Mesodermal cell (in vitro differentiated cells): ENCODE measurements at regions not wholly inside any gene's neighbourhood (a gene's known extent, or its start where the extent isn't known, plus 50 kb on each side); places are given as distances from the start of the nearest gene placed in this dataset.

Experiments
- H3K27ac ChIP-seq: 2 replicates; pipeline ENCODE4 v1.7.0; 2013; ENCODE audit warnings: mild to moderate bottlenecking, low read depth, low read length, moderate library complexity; ENCODE audit not compliant: severe bottlenecking
- H3K36me3 ChIP-seq: 2 replicates; pipeline ENCODE4 v1.7.1; 2013; ENCODE audit warnings: mild to moderate bottlenecking, low read length, moderate library complexity; ENCODE audit not compliant: control insufficient read depth, insufficient read depth
- H3K4me1 ChIP-seq: one replicate; pipeline ENCODE4 v1.7.1; 2013; ENCODE audit warnings: mild to moderate bottlenecking, low read length; ENCODE audit not compliant: insufficient read depth, control insufficient read depth, poor library complexity, severe bottlenecking
- H3K4me3 ChIP-seq: 2 replicates; pipeline ENCODE4 v1.7.0; 2013; ENCODE audit warnings: low read length, control low read depth, mild to moderate bottlenecking; ENCODE audit not compliant: insufficient read depth, poor library complexity, severe bottlenecking; ENCODE audit errors: extremely low read depth
- H3K9me3 ChIP-seq: 2 replicates; pipeline ENCODE4 v1.7.1; 2013; ENCODE audit warnings: mild to moderate bottlenecking, low read length, moderate library complexity; ENCODE audit not compliant: control insufficient read depth
- WGBS, 2 experiments: methylation state at CpG; one replicate each; pipeline ENCODE4 v1.1.5; 2013; ENCODE audit warnings: missing lambda C conversion rate in 2 of 2; ENCODE audit not compliant: insufficient coverage in 2 of 2; 5-methylcytosine and 5-hydroxymethylcytosine counted together

DNA sequence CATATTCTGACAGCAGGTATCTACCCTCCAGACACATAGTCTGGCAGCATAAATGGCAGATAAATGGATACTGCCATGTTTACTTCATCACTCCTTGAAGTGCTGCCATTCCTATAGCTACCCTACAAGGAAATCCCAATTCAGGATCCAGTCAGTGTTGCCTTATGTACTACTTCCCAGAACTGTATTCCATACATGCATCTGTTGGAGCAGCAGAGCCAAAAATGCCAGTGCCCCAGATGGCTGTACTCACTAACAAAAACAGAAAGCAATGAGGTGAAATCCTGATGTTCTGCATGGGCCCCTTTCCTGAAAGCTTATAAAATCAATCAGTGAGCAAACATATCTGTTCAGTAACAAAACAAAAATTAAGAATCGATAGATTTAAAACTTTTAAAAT, 490.0 kb upstream of the COX7C start:
- Histone ChIP-seq H3K9me3 (no peaks in the 10 kb centered on the region), H3K36me3 (no peaks in the 10 kb centered on the region), H3K4me3 (no peak overlapping the region), H3K4me1 (no peaks in the 10 kb centered on the region), H3K27ac (no peak overlapping the region)
- WGBS, 2 experiments = no CpG with 5 or more reads among the region's 1 CpG

GRCh38 chr5:86129009-86129408, 488.7 kb upstream of the COX7C start:
- no peaks in the 10 kb centered on the region for H3K9me3 ChIP-seq
- no peaks in the 10 kb centered on the region for H3K4me1 ChIP-seq
- H3K36me3 ChIP-seq = no peaks in the 10 kb centered on the region
- no peak overlapping the region for H3K27ac ChIP-seq
- no peak overlapping the region for H3K4me3 ChIP-seq

DNA sequence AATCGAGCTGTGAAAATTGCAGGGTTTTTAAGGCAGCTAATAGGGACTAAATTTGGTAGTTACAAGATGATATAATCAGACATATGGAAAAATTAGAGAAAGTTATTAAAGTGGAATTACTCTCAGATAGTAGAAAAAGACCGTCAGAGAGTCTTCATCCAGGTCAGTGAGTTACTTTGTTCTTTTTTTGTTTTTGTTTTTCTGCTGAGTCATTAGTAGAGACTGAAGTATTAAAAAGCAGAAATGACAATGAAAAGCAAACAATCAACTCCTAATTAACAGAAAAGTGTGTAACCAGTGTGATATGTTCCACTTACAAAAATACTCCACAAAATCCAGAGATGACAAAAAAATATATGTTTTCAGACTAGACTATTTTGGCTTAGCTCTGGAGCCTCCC, 480.4 kb upstream of the COX7C start:
- no peak overlapping the region for H3K27ac ChIP-seq
- 80 to 88% methylated on average over 1 of the region's 2 CpGs for WGBS, 2 experiments
- no peaks in the 10 kb centered on the region for H3K9me3 ChIP-seq
- no peaks in the 10 kb centered on the region for H3K4me1 ChIP-seq
- no peaks in the 10 kb centered on the region for H3K36me3 ChIP-seq
- H3K4me3 ChIP-seq = no peak overlapping the region

DNA sequence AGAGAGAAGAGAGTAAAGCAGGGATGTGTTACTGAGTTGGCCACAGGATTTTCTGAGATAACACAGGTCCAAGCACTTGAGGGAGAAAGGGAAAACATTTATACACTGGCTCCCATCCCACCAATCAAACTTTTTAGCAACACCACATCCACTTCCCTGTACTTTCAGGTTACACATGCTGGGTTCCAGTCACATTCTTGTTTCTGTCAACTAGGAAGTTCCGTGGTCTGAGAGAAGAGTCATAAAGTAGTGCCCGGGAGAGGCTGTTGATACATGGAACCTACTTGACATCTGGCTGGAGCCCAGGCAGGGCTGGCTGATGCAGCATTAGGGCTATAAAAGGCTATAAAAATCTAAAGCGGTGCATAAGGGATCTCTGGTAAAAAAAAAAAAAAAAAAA, 473.9 kb upstream of the COX7C start:
- H3K4me3 ChIP-seq = no peak overlapping the region
- 88 to 91% methylated on average over 2 of the region's 3 CpGs for WGBS, 2 experiments
- no peaks in the 10 kb centered on the region for H3K36me3 ChIP-seq
- peaks cover 3% of the 10 kb centered on the region for H3K9me3 ChIP-seq
- H3K4me1 ChIP-seq = no peaks in the 10 kb centered on the region
- H3K27ac ChIP-seq = no peak overlapping the region

- no peaks in the 10 kb centered on the region for H3K36me3 ChIP-seq
- no peaks in the 10 kb centered on the region for H3K9me3 ChIP-seq
- H3K27ac ChIP-seq = no peak overlapping the region
- H3K4me3 ChIP-seq = no peak overlapping the region
- WGBS, 2 experiments = 88 to 100% methylated on average over 1 to 3 of the region's 3 CpGs
- no peaks in the 10 kb centered on the region for H3K4me1 ChIP-seq
Observed at GRCh38 chr5:86152988-86153560, 464.7 kb upstream of the COX7C start.

DNA sequence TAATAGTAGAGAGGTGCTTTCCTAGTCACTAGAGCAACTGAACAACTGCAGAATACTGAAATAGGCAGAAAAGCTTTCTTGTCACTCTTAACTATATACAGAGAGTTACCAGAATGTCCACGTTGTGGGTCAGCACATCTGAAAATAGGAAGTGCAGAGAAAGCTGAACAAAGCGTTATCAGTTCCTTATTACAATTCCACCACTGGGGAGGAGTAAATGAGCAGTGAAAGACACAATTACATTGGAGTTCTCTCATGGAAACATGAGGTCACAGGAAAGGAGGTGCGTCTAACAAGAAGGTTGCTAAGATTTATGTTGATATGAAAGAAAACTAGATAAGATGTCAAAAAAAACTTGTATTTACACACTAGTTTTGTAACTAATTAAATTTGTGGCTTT, 461.9 kb upstream of the COX7C start:
- no peak overlapping the region for H3K27ac ChIP-seq
- H3K36me3 ChIP-seq = no peaks in the 10 kb centered on the region
- WGBS, 2 experiments = no CpG with 5 or more reads among the region's 3 CpGs
- no peak overlapping the region for H3K4me3 ChIP-seq
- no peaks in the 10 kb centered on the region for H3K9me3 ChIP-seq
- no peaks in the 10 kb centered on the region for H3K4me1 ChIP-seq

GRCh38 chr5:86170194-86170593, 447.5 kb upstream of the COX7C start:
- H3K27ac ChIP-seq = no peak overlapping the region

GRCh38 chr5:86175224-86175623, 442.5 kb upstream of the COX7C start:
- Histone ChIP-seq H3K27ac (no peak overlapping the region), H3K4me3 (no peak overlapping the region), H3K9me3 (no peaks in the 10 kb centered on the region), H3K36me3 (no peaks in the 10 kb centered on the region), H3K4me1 (no peaks in the 10 kb centered on the region)
- WGBS, 2 experiments = 38 to 70% methylated on average over 1 of the region's 1 CpG

More at GRCh38 chr5:86170194-86170593, 447.5 kb upstream of the COX7C start:
- H3K9me3 ChIP-seq = no peaks in the 10 kb centered on the region
- H3K4me3 ChIP-seq = no peak overlapping the region
- WGBS, 2 experiments = no CpG with 5 or more reads among the region's 1 CpG
- no peaks in the 10 kb centered on the region for H3K36me3 ChIP-seq
- H3K4me1 ChIP-seq = no peaks in the 10 kb centered on the region

DNA sequence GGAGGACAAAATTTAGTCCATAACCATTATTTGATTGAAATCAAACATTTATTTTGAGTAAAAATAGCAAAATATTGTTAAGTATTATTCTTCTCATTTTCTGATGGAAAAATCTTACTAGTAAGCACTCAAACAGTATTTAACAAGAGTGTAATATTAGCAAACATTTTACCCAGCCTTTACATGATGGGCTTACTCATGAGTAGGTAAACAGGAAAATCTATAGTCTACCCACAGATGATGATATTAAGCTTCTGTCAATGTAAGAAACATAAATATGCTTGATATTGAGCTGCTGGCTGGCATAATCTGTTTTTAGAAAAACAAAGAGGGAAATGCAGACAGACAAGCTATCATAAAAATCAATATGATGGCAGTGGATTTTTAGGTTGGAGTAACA, 418.5 kb upstream of the COX7C start:
- Histone ChIP-seq H3K36me3 (no peaks in the 10 kb centered on the region), H3K9me3 (no peaks in the 10 kb centered on the region), H3K27ac (no peak overlapping the region), H3K4me3 (no peak overlapping the region), H3K4me1 (no peaks in the 10 kb centered on the region)

- Histone ChIP-seq H3K4me1 (no peaks in the 10 kb centered on the region), H3K36me3 (no peaks in the 10 kb centered on the region)
Observed at GRCh38 chr5:86228147-86228546, 389.6 kb upstream of the COX7C start.

GRCh38 chr5:86232246-86232645, 385.5 kb upstream of the COX7C start:
- 88 to 91% methylated on average over 10 to 11 of the region's 11 CpGs for WGBS, 2 experiments
- no peaks in the 10 kb centered on the region for H3K9me3 ChIP-seq

More at GRCh38 chr5:86228147-86228546, 389.6 kb upstream of the COX7C start:
- H3K9me3 ChIP-seq = no peaks in the 10 kb centered on the region
- H3K27ac ChIP-seq = no peak overlapping the region
- no peak overlapping the region for H3K4me3 ChIP-seq

DNA sequence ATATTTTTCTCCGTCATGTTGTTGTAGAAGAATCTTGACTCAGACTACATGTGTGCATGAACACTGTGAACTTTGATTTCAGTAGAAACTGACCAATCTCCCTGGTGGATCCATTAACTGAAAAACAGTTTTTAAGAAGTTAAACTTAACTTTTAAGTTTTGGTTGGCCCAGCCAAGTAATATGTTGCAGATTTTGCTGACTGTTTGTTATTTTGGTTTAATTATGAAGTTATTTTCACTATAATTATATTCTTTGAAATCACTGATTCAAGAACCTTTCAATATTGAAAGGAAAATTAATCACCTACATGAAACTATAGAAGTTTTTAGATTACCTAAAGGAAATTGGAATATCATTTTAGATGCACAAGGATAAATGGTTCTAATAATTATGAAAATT, 373.6 kb upstream of the COX7C start:
- H3K9me3 ChIP-seq = no peaks in the 10 kb centered on the region
- no peak overlapping the region for H3K4me3 ChIP-seq
- H3K4me1 ChIP-seq = no peaks in the 10 kb centered on the region
- no peaks in the 10 kb centered on the region for H3K36me3 ChIP-seq
- WGBS, 2 experiments = no CpG with 5 or more reads among the region's 1 CpG
- no peak overlapping the region for H3K27ac ChIP-seq

More at GRCh38 chr5:86232246-86232645, 385.5 kb upstream of the COX7C start:
- Histone ChIP-seq H3K36me3 (no peaks in the 10 kb centered on the region), H3K4me3 (no peak overlapping the region), H3K4me1 (no peaks in the 10 kb centered on the region), H3K27ac (no peak overlapping the region)
